Kidney (tissue), 13 donors: ENCODE measurements at regions not wholly inside any gene's neighbourhood (a gene's known extent, or its start where the extent isn't known, plus 50 kb on each side); places are given as distances from the start of the nearest gene placed in this dataset.
"Not testable (repeated sequence)": the region's sequence is repeated elsewhere in the genome, so short reads cannot be mapped to it uniquely, and the experiment has no call there.

Experiments used
- DNase-seq, 5 donors: peaks; one replicate each; pipeline ENCODE4 v3.0.0-alpha.2; 2013 to 2020
- FAIRE-seq: peaks from 2 replicates; lab custom pipeline; 2012; peaks lifted over from hg19 to GRCh38; lab: Jason Lieb, UNC
- H3K27ac ChIP-seq, 2 donors: one replicate each; pipeline ENCODE4 v1.7.0; 2013; ENCODE audit warnings: low read depth in 2 of 2, low read length in 2 of 2, inconsistent platforms in 1 of 2
- H3K27me3 ChIP-seq: one replicate; pipeline ENCODE4 v1.7.1; 2013; ENCODE audit warnings: low read length, inconsistent platforms; ENCODE audit not compliant: control insufficient read depth, insufficient read depth
- H3K36me3 ChIP-seq, 3 donors: one replicate each; pipeline versions ENCODE4 v1.7.0 to v1.7.1; 2013; ENCODE audit warnings: low read length in 3 of 3, control low read depth in 1 of 3, inconsistent platforms in 1 of 3; ENCODE audit not compliant: insufficient read depth in 3 of 3, control insufficient read depth in 2 of 3
- H3K4me1 ChIP-seq, 3 donors: one replicate each; pipeline versions ENCODE4 v1.7.0 to v1.7.1; 2013; ENCODE audit warnings: low read length in 3 of 3, inconsistent platforms in 1 of 3, low read depth in 1 of 3; ENCODE audit not compliant: control insufficient read depth in 2 of 3, insufficient read depth in 2 of 3
- H3K4me3 ChIP-seq, 3 donors: one replicate each; pipeline versions ENCODE4 v1.7.0 to v1.8.1; 2013; ENCODE audit warnings: low read length in 3 of 3, control low read depth in 1 of 3, inconsistent platforms in 1 of 3
- H3K9ac ChIP-seq, 3 donors: one replicate each; pipeline versions ENCODE4 v1.7.0 to v1.7.1; 2013; ENCODE audit warnings: low read length in 3 of 3, control low read depth in 1 of 3, inconsistent platforms in 1 of 3
- H3K9me3 ChIP-seq, 3 donors: one replicate each; pipeline versions ENCODE4 v1.7.0 to v1.7.1; 2013; ENCODE audit warnings: low read length in 3 of 3, control low read depth in 1 of 3, inconsistent platforms in 1 of 3; ENCODE audit not compliant: control insufficient read depth in 2 of 3, insufficient read depth in 1 of 3
- intact Hi-C: fragments of 100-400 bp; cut with DNase I; formaldehyde crosslinking; loops from one replicate; pipeline ENCODE4 v1.11.1; 2022
- TF ChIP-seq, protein P1 (sequence below): IDR thresholded peaks from 3 replicates; pipeline ENCODE4 v1.5.1; 2012; ENCODE audit warnings: mild to moderate bottlenecking, moderate library complexity, borderline replicate concordance; ENCODE audit not compliant: insufficient read depth; ENCODE audit errors: extremely low read depth
- donor health status: control.
- donor health status: control.
- donor health status: control.
- donor health status: control.
- donor health status: control.
- donor health status: DM: yes; HTN: yes; CAD: no.
- donor health status: Normal renal cell carcinoma (clear cell type).

DNA sequence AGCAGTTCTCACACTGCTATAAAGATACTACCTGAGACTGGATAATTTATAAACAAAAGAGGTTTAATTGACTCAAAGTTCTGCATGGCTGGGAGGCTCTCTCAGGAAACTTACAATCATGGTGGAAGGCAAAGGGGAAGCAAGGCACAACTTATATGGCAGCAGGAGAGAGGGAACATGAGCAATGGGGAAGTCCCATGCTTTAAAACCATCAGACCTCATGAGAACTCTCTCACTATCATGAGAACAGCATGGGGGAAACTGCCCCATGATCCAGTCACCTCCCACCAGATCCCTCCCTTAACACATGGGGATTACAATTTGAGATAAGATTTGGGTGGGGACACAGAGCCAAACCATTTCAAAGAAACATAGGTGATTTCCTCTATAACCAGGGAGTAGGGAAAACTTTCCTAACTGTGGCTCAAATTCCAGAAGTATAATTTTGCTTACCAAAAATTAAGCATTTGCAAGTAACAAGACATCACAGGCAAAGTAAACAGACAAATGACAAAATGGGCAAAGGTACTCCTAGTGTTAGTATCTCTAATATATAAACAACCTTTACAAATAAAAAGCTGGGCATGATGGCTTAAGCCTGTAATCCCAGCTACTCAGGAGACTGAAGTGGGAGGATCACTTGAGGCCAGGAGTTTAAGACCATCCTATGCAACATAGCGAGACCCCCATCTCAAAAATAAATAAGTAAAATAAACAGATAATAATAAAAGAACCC, 88.0 kb downstream of the KBTBD2 start:
- Histone ChIP-seq H3K27me3 (no peaks in the 10 kb centered on the region), H3K27ac (no peak overlapping the region), H3K9ac (no peak overlapping the region), H3K9me3 (no peaks in the 10 kb centered on the region), H3K4me3 (no peak overlapping the region), H3K36me3 (no peaks in the 10 kb centered on the region), H3K4me1 (no peaks in the 10 kb centered on the region)
- FAIRE-seq (no peak), DNase-seq (no peak)
- TF ChIP-seq, protein P1, sequence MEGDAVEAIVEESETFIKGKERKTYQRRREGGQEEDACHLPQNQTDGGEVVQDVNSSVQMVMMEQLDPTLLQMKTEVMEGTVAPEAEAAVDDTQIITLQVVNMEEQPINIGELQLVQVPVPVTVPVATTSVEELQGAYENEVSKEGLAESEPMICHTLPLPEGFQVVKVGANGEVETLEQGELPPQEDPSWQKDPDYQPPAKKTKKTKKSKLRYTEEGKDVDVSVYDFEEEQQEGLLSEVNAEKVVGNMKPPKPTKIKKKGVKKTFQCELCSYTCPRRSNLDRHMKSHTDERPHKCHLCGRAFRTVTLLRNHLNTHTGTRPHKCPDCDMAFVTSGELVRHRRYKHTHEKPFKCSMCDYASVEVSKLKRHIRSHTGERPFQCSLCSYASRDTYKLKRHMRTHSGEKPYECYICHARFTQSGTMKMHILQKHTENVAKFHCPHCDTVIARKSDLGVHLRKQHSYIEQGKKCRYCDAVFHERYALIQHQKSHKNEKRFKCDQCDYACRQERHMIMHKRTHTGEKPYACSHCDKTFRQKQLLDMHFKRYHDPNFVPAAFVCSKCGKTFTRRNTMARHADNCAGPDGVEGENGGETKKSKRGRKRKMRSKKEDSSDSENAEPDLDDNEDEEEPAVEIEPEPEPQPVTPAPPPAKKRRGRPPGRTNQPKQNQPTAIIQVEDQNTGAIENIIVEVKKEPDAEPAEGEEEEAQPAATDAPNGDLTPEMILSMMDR = no peak
- intact Hi-C loops = no loop called here

- intact Hi-C loops = no loop called here
- Histone ChIP-seq H3K9ac (no peak overlapping the region), H3K9me3 (no peaks in the 10 kb centered on the region), H3K36me3 (no peaks in the 10 kb centered on the region), H3K4me1 (no peaks in the 10 kb centered on the region), H3K27me3 (no peaks in the 10 kb centered on the region), H3K27ac (no peak overlapping the region), H3K4me3 (no peak overlapping the region)
- FAIRE-seq (no peak), DNase-seq (no peak)
- TF ChIP-seq, protein P1 = no peak
Observed at GRCh38 chr7:32802305-32802910, 89.2 kb downstream of the KBTBD2 start.

DNA sequence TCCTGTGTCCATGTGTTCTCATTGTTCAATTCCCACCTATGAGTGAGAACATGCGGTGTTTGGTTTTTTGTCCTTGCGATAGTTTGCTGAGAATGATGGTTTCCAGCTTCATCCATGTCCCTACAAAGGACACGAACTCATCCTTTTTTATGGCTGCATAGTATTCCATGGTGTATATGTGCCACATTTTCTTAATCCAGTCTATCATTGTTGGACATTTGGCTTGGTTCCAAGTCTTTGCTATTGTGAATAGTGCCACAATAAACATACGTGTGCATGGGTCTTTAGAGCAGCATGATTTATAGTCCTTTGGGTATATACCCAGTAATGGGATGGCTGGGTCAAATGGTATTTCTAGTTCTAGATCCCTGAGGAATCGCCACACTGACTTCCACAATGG, 98.5 kb downstream of the KBTBD2 start:
- intact Hi-C loops, H3K4me3 ChIP-seq, DNase-seq, H3K9ac ChIP-seq, FAIRE-seq, H3K27ac ChIP-seq, H3K36me3 ChIP-seq, H3K27me3 ChIP-seq, H3K9me3 ChIP-seq, H3K4me1 ChIP-seq: not testable (repeated sequence)

- DNase-seq, H3K36me3 ChIP-seq, H3K4me3 ChIP-seq, H3K9ac ChIP-seq, intact Hi-C loops, FAIRE-seq, H3K4me1 ChIP-seq, H3K27me3 ChIP-seq, H3K9me3 ChIP-seq, H3K27ac ChIP-seq: not testable (repeated sequence)
Observed at GRCh38 chr7:32790766-32791430, 100.7 kb downstream of the KBTBD2 start.

DNA sequence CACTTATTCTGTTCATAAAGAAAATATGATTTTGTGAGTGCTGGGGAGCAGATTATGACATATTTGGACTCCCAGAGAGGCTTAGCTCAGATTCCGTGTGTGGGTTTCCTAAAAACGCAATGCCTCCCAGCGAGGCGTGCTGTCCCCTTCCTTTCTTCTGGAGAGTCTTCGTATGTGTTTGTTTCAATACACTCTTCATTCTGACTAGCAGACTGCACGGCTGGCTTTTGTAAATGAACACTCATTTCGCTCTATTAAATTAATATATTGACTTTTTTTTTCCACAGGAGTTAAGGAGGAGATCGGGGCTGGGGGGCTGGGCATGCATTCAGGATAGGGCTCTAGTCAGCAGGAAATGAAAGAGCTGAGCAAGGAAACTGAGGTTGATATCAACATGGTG, 102.3 kb downstream of the KBTBD2 start:
- DNase-seq, H3K9me3 ChIP-seq, H3K27me3 ChIP-seq, H3K27ac ChIP-seq, H3K4me3 ChIP-seq, H3K9ac ChIP-seq, intact Hi-C loops, H3K36me3 ChIP-seq, FAIRE-seq, H3K4me1 ChIP-seq: not testable (repeated sequence)

DNA sequence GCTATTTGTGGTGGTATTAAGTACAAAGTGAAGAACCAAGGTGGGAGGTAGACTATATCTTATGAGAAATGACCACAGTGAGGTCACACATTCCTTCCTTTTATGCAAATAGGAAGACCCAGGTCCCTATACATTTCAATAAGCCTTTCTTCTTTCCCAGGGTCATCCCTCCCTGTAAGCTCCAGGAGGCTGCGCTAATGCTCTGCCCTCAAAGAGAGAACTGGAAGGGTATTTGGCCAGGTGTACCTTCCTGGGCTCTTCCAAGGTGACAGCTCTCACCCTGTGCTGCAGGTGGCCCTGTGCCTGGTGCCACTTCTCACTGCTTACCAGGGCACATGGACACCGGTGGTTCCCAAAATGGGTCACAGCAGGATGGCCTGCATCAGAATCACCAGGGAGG, 103.4 kb downstream of the KBTBD2 start:
- FAIRE-seq, H3K4me3 ChIP-seq: not testable (repeated sequence)

More for the DNA sequence above, 103.4 kb downstream of the KBTBD2 start:
- H3K27me3 ChIP-seq, H3K27ac ChIP-seq, H3K9me3 ChIP-seq, intact Hi-C loops, H3K4me1 ChIP-seq, H3K9ac ChIP-seq, DNase-seq, H3K36me3 ChIP-seq: not testable (repeated sequence)
